Panc1 (cell line): ENCODE measurements at regions not wholly inside any gene's neighbourhood (a gene's known extent, or its start where the extent isn't known, plus 50 kb on each side); places are given as distances from the start of the nearest gene placed in this dataset.
A peak's percentile ranks its signal among the peaks of the same experiment; 100 is the strongest.
"Not testable (repeated sequence)": the region's sequence is repeated elsewhere in the genome, so short reads cannot be mapped to it uniquely, and the experiment has no call there.

Experiments used
- ATAC-seq: fragments of 200-7000 bp; cut with Tn5 transposase; 2 replicates; pipeline ENCODE4 v1.9.1; 2020; ENCODE audit warnings: mild to moderate bottlenecking, moderate library complexity
- BruUV-seq: library from RNA; stranded (reverse); fragments of 400-500 nt; replicated peaks from 2 replicates; lab custom pipeline; 2021; lab: Mats Ljungman, UMichigan
- CTCF ChIA-PET: fragments of 300-600 bp; sonication (Branson Sonifier 250); formaldehyde crosslinking; loops from one replicate; lab custom pipeline; 2022; ENCODE audit warnings: antibody characterized with exemption; lab: Charles Lee
- POLR2A ChIA-PET: fragments of 300-600 bp; sonication (Branson Sonifier 250); formaldehyde crosslinking; loops from one replicate; lab custom pipeline; 2022; ENCODE audit warnings: antibody characterized with exemption; lab: Charles Lee
- DNase-seq: peaks from one replicate; pipeline ENCODE4 v3.0.0-alpha.2; 2010; ENCODE audit warnings: low read depth, low spot score
- H3K27ac ChIP-seq: 2 replicates; pipeline ENCODE4 v1.5.1; 2011; ENCODE audit warnings: mild to moderate bottlenecking, low read length, inconsistent platforms
- H3K27me3 ChIP-seq: fragments of 200-500 bp; sonication (Bioruptor generic); 2 replicates; pipeline ENCODE4 v1.6.0; 2014; ENCODE audit warnings: low read length, inconsistent platforms; ENCODE audit not compliant: control insufficient read depth, insufficient read depth
- H3K36me3 ChIP-seq: fragments of 200-500 bp; sonication (Bioruptor generic); 2 replicates; pipeline ENCODE4 v1.5.1; 2014; ENCODE audit warnings: inconsistent platforms, mild to moderate bottlenecking, low read length, moderate library complexity; ENCODE audit not compliant: control insufficient read depth, insufficient read depth
- H3K4me1 ChIP-seq: 2 replicates; pipeline ENCODE4 v1.5.1; 2011; ENCODE audit warnings: inconsistent platforms, mild to moderate bottlenecking, low read length, moderate library complexity; ENCODE audit not compliant: control insufficient read depth, insufficient read depth
- H3K4me3 ChIP-seq, 2 experiments: 2 replicates each; pipeline ENCODE4 v1.5.1; 2011 to 2012; ENCODE audit warnings: low read depth in 2 of 2, low read length in 2 of 2, mild to moderate bottlenecking in 2 of 2, inconsistent platforms in 1 of 2, moderate library complexity in 1 of 2
- H3K9me3 ChIP-seq: fragments of 200-500 bp; sonication (Bioruptor generic); 2 replicates; pipeline ENCODE4 v1.5.1; 2014; ENCODE audit warnings: low read depth, mild to moderate bottlenecking, inconsistent platforms, low read length, moderate library complexity; ENCODE audit not compliant: control insufficient read depth, insufficient read depth
- in situ Hi-C: cut with HindIII; loops from 2 replicates; pipeline ENCODE4 v1.10.0; 2016; ENCODE audit warnings: low sequenced_read_pairs, low pct_unique_long_range_greater_than_20kb
- intact Hi-C: fragments of 100-400 bp; cut with micrococcal nuclease; formaldehyde crosslinking; loops from one replicate; pipeline ENCODE4 v1.10.0; 2022; ENCODE audit not compliant: unreplicated experiment

DNA sequence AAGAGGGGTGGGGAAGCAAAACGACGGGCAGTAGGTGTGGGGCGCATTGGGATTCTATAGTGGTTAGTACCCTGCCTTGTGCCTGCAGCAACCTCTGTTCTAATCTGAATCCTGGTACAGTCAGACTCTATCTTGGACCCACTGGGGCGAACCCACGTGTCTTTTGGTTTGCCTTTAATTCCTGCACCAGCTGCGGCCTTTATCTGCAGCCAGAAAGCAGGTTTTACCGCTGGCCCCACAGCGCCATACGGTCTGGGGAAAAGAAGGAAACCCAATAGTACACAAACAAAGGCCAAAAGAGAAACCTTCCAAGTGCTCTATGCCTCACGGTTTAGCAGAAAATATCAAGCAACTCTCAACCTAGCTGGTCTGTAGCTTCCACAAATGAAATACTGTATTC, 118.2 kb downstream of the PPIAL4A start:
- H3K36me3 ChIP-seq, ATAC-seq, H3K27ac ChIP-seq, DNase-seq, BruUV-seq, H3K4me3 ChIP-seq, CTCF ChIA-PET, H3K27me3 ChIP-seq, intact Hi-C loops, H3K4me1 ChIP-seq, POLR2A ChIA-PET, in situ Hi-C loops, H3K9me3 ChIP-seq: not testable (repeated sequence)

GRCh38 chr1:121008512-121009215, 119.1 kb downstream of the PPIAL4A start:
- intact Hi-C loops, H3K36me3 ChIP-seq, H3K4me1 ChIP-seq, ATAC-seq, H3K27me3 ChIP-seq, CTCF ChIA-PET, POLR2A ChIA-PET, H3K27ac ChIP-seq, BruUV-seq, H3K9me3 ChIP-seq, DNase-seq, in situ Hi-C loops, H3K4me3 ChIP-seq: not testable (repeated sequence)

GRCh38 chr1:121009216-121010057, 119.9 kb downstream of the PPIAL4A start:
- in situ Hi-C loops, CTCF ChIA-PET, POLR2A ChIA-PET, intact Hi-C loops, H3K27ac ChIP-seq, H3K27me3 ChIP-seq, H3K9me3 ChIP-seq, BruUV-seq, H3K36me3 ChIP-seq, DNase-seq, H3K4me1 ChIP-seq, H3K4me3 ChIP-seq, ATAC-seq: not testable (repeated sequence)

DNA sequence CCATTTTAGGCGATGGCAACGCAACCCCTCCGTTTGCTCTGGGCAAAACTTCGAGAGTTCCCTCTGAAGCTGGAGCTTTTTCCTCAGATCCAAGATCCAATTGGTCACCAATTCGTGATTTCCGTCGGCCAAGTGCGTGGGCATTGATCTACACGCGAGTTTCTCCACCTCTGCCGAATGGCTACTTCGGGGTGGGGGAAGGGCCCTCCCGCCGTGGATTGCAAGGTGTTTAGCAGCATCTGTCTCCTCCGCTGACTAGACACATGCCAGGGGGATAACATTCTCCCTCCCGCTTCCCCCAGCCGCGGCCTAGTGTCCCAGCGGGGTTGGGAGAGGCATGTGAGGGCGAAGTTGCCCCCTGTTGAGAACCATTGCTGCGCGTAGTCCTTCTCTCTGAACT, 120.6 kb downstream of the PPIAL4A start:
- H3K9me3 ChIP-seq, in situ Hi-C loops, ATAC-seq, BruUV-seq, H3K27ac ChIP-seq, CTCF ChIA-PET, H3K36me3 ChIP-seq, H3K4me3 ChIP-seq, intact Hi-C loops, POLR2A ChIA-PET, DNase-seq, H3K4me1 ChIP-seq, H3K27me3 ChIP-seq: not testable (repeated sequence)

GRCh38 chr1:121013181-121013580, 123.6 kb downstream of the PPIAL4A start:
- intact Hi-C loops, H3K27me3 ChIP-seq, BruUV-seq, CTCF ChIA-PET, DNase-seq, POLR2A ChIA-PET, H3K4me1 ChIP-seq, H3K9me3 ChIP-seq, H3K27ac ChIP-seq, ATAC-seq, in situ Hi-C loops, H3K4me3 ChIP-seq, H3K36me3 ChIP-seq: not testable (repeated sequence)

- POLR2A ChIA-PET, H3K4me1 ChIP-seq, H3K27ac ChIP-seq, H3K36me3 ChIP-seq, H3K4me3 ChIP-seq, in situ Hi-C loops, CTCF ChIA-PET, intact Hi-C loops, BruUV-seq, H3K27me3 ChIP-seq, H3K9me3 ChIP-seq: not testable (repeated sequence)
- ATAC-seq (peak; percentile 92), DNase-seq (peak; percentile 92)
Measured at GRCh38 chr1:121016182-121017028, 126.8 kb downstream of the PPIAL4A start.
